Lung (tissue), 11 donors: ENCODE measurements at regions not wholly inside any gene's neighbourhood (a gene's known extent, or its start where the extent isn't known, plus 50 kb on each side); places are given as distances from the start of the nearest gene placed in this dataset.
A peak's percentile ranks its signal among the peaks of the same experiment; 100 is the strongest.

Experiments
- ATAC-seq: fragments of 200-7000 bp; cut with Tn5 transposase; one replicate; pipeline ENCODE4 v1.9.1; 2020; ENCODE audit warnings: moderate number of reproducible peaks; ENCODE audit not compliant: insufficient read depth, low FRiP score
- DNase-seq, 3 donors: peaks; one replicate each; pipeline ENCODE4 v3.0.0-alpha.2; 2013 to 2017
- H3K27ac ChIP-seq, 2 donors: one replicate each; pipeline ENCODE4 v1.5.1; 2013; ENCODE audit warnings: mild to moderate bottlenecking in 2 of 2, moderate library complexity in 2 of 2, control low read depth in 1 of 2, inconsistent platforms in 1 of 2, low read depth in 1 of 2, low read length in 1 of 2
- H3K27me3 ChIP-seq, 3 donors: one replicate each; pipeline ENCODE4 v1.5.1; 2013; ENCODE audit warnings: low read length in 2 of 3; ENCODE audit not compliant: control insufficient read depth in 3 of 3, insufficient read depth in 3 of 3
- H3K36me3 ChIP-seq, 4 donors: one replicate each; pipeline ENCODE4 v1.5.1; 2013; ENCODE audit warnings: low read length in 4 of 4, mild to moderate bottlenecking in 1 of 4, moderate library complexity in 1 of 4; ENCODE audit not compliant: control insufficient read depth in 4 of 4, insufficient read depth in 4 of 4
- H3K4me1 ChIP-seq, 5 donors: one replicate each; pipeline ENCODE4 v1.5.1; 2013; ENCODE audit warnings: low read length in 5 of 5, mild to moderate bottlenecking in 2 of 5, moderate library complexity in 1 of 5; ENCODE audit not compliant: control insufficient read depth in 5 of 5, insufficient read depth in 5 of 5
- H3K4me3 ChIP-seq: one replicate; pipeline ENCODE4 v1.5.1; 2013; ENCODE audit warnings: mild to moderate bottlenecking, control low read depth, moderate library complexity
- H3K9ac ChIP-seq, 2 donors: one replicate each; pipeline ENCODE4 v1.5.1; 2013; ENCODE audit warnings: low read length in 2 of 2, control low read depth in 1 of 2; ENCODE audit not compliant: insufficient read depth in 1 of 2
- H3K9me3 ChIP-seq, 4 donors: one replicate each; pipeline ENCODE4 v1.5.1; 2013; ENCODE audit warnings: low read length in 3 of 4, mild to moderate bottlenecking in 1 of 4, moderate library complexity in 1 of 4; ENCODE audit not compliant: control insufficient read depth in 4 of 4, insufficient read depth in 3 of 4
- WGBS, 2 donors: extraction: QIAGEN DNeasy Blood & Tissue Kit; methylation state at CpG; one replicate each; pipeline ENCODE4 v1.1.7; 2013; 5-methylcytosine and 5-hydroxymethylcytosine counted together
- TF ChIP-seq, protein P1 (sequence below): IDR thresholded peaks from 2 replicates; pipeline ENCODE4 v1.5.1; 2012; ENCODE audit warnings: mild to moderate bottlenecking; ENCODE audit errors: control extremely low read depth, extremely low read depth
- donor health status: control.
- donor health status: control.
- donor health status: Bipolar disorder and iron deficiency.
- donor health status: healthy.
- donor health status: DM: yes; HTN: yes; CAD: no.

- TF ChIP-seq, protein P1, sequence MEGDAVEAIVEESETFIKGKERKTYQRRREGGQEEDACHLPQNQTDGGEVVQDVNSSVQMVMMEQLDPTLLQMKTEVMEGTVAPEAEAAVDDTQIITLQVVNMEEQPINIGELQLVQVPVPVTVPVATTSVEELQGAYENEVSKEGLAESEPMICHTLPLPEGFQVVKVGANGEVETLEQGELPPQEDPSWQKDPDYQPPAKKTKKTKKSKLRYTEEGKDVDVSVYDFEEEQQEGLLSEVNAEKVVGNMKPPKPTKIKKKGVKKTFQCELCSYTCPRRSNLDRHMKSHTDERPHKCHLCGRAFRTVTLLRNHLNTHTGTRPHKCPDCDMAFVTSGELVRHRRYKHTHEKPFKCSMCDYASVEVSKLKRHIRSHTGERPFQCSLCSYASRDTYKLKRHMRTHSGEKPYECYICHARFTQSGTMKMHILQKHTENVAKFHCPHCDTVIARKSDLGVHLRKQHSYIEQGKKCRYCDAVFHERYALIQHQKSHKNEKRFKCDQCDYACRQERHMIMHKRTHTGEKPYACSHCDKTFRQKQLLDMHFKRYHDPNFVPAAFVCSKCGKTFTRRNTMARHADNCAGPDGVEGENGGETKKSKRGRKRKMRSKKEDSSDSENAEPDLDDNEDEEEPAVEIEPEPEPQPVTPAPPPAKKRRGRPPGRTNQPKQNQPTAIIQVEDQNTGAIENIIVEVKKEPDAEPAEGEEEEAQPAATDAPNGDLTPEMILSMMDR, result no peak
- WGBS, 2 donors, result 80 to 85% methylated on average over 2 of the region's 2 CpGs
- no peak for ATAC-seq
Measured at GRCh38 chr6:139801571-139802321, 427.3 kb upstream of the CITED2 start.

GRCh38 chr6:139800837-139801236 lies 426.4 kb upstream of the CITED2 start:
- ATAC-seq, result no peak
- Histone ChIP-seq H3K27ac (no peak overlapping the region), H3K4me1 (peaks cover 0 to 5% (median 0%) of the 10 kb centered on the region in 5 donors), H3K36me3 (no peaks in the 10 kb centered on the region), H3K4me3 (no peak overlapping the region), H3K9me3 (peaks cover 0 to 10% (median 3%) of the 10 kb centered on the region in 4 donors), H3K9ac (no peak overlapping the region), H3K27me3 (no peaks in the 10 kb centered on the region)
- TF ChIP-seq, protein P1, result no peak
- DNase-seq, result no peak
- 67 to 88% methylated on average over 1 of the region's 1 CpG for WGBS, 2 donors

More at GRCh38 chr6:139801571-139802321, 427.3 kb upstream of the CITED2 start:
- H3K4me1 ChIP-seq, result peaks cover 0 to 5% (median 0%) of the 10 kb centered on the region in 5 donors
- no peak overlapping the region for H3K4me3 ChIP-seq
- no peak overlapping the region for H3K9ac ChIP-seq
- no peaks in the 10 kb centered on the region for H3K36me3 ChIP-seq
- H3K27me3 ChIP-seq, result no peaks in the 10 kb centered on the region
- H3K9me3 ChIP-seq, result peaks cover 0 to 10% (median 4%) of the 10 kb centered on the region in 4 donors
- peak in 1 of 3 donors; percentile 41 for DNase-seq
- H3K27ac ChIP-seq, result no peak overlapping the region

- DNase-seq (no peak), ATAC-seq (no peak)
Measured at GRCh38 chr6:139790527-139790926, 416.1 kb upstream of the CITED2 start.

More at GRCh38 chr6:139790527-139790926, 416.1 kb upstream of the CITED2 start:
- H3K9ac ChIP-seq, result no peak overlapping the region
- no peaks in the 10 kb centered on the region for H3K36me3 ChIP-seq
- peaks cover 2 to 8% (median 4%) of the 10 kb centered on the region in 4 donors for H3K9me3 ChIP-seq
- H3K27me3 ChIP-seq, result no peaks in the 10 kb centered on the region
- TF ChIP-seq, protein P1, result no peak
- no peak overlapping the region for H3K4me3 ChIP-seq
- no peak overlapping the region for H3K27ac ChIP-seq
- no peaks in the 10 kb centered on the region for H3K4me1 ChIP-seq
- 84 to 86% methylated on average over 1 of the region's 1 CpG for WGBS, 2 donors
